OCI-M2 (cell line): ENCODE measurements at regions not wholly inside any gene's neighbourhood (a gene's known extent, or its start where the extent isn't known, plus 50 kb on each side); places are given as distances from the start of the nearest gene placed in this dataset.

Experiments
- DNase-seq: peaks from one replicate; lab custom pipeline; 2025; ENCODE audit not compliant: unreplicated experiment; lab: John Stamatoyannopoulos, UW

GRCh38 chr2:136222862-136223261, 104.9 kb upstream of the CXCR4 start:
- DNase-seq, result no peak

- DNase-seq, result no peak
Observed at GRCh38 chr2:136221026-136221425, 103.1 kb upstream of the CXCR4 start.

- DNase-seq, result no peak
Observed at GRCh38 chr2:136219963-136220362, 102.0 kb upstream of the CXCR4 start.

GRCh38 chr2:136219341-136219740, 101.4 kb upstream of the CXCR4 start:
- no peak for DNase-seq

- no peak for DNase-seq
Observed at GRCh38 chr2:136217996-136218395, 100.0 kb upstream of the CXCR4 start.

GRCh38 chr2:136215908-136216472, 98.0 kb upstream of the CXCR4 start:
- DNase-seq, result no peak

- no peak for DNase-seq
Observed at GRCh38 chr2:136215449-136215848, 97.5 kb upstream of the CXCR4 start.

GRCh38 chr2:136214307-136215200, 96.6 kb upstream of the CXCR4 start:
- no peak for DNase-seq

GRCh38 chr2:136213836-136214235, 95.9 kb upstream of the CXCR4 start:
- DNase-seq, result no peak

GRCh38 chr2:136212426-136213378, 94.8 kb upstream of the CXCR4 start:
- DNase-seq, result no peak

GRCh38 chr2:136211701-136212100, 93.8 kb upstream of the CXCR4 start:
- DNase-seq, result no peak

- no peak for DNase-seq
Observed at GRCh38 chr2:136210822-136211221, 92.9 kb upstream of the CXCR4 start.

- DNase-seq, result no peak
Observed at GRCh38 chr2:136210455-136210805, 92.5 kb upstream of the CXCR4 start.

GRCh38 chr2:136209561-136210454, 91.9 kb upstream of the CXCR4 start:
- DNase-seq, result no peak

GRCh38 chr2:136208682-136209420, 90.9 kb upstream of the CXCR4 start:
- no peak for DNase-seq

- no peak for DNase-seq
Observed at GRCh38 chr2:136207665-136208064, 89.7 kb upstream of the CXCR4 start.

GRCh38 chr2:136207030-136207623, 89.2 kb upstream of the CXCR4 start:
- no peak for DNase-seq

GRCh38 chr2:136206613-136207012, 88.7 kb upstream of the CXCR4 start:
- no peak for DNase-seq

- DNase-seq, result no peak
Observed at GRCh38 chr2:136205615-136206014, 87.7 kb upstream of the CXCR4 start.
